CD4-positive, alpha-beta memory T cell (primary cell): ENCODE measurements at regions not wholly inside any gene's neighbourhood (a gene's known extent, or its start where the extent isn't known, plus 50 kb on each side); places are given as distances from the start of the nearest gene placed in this dataset.
A peak's percentile ranks its signal among the peaks of the same experiment; 100 is the strongest.

Experiments used
- CTCF ChIA-PET: fragments of 350-600 bp; sonication (Branson Sonifier 250); formaldehyde crosslinking; loops from one replicate; lab custom pipeline; 2021; ENCODE audit warnings: inconsistent platforms; ENCODE audit not compliant: partially characterized antibody; lab: Charles Lee
- POLR2A ChIA-PET: fragments of 350-600 bp; sonication (Branson Sonifier 250); formaldehyde crosslinking; loops from one replicate; lab custom pipeline; 2021; ENCODE audit not compliant: partially characterized antibody; lab: Charles Lee
- DNase-seq, 5 donors: peaks; one replicate each; pipeline versions ENCODE4 v3.0.0 to v3.0.0-alpha.2; 2020 to 2022; ENCODE audit warnings: mixed read lengths in 1 of 5
- H3K27ac ChIP-seq: one replicate; pipeline ENCODE4 v1.7.0; 2013; ENCODE audit warnings: low read depth, low read length
- H3K27me3 ChIP-seq: 2 replicates; pipeline ENCODE4 v1.7.0; 2013; ENCODE audit warnings: mild to moderate bottlenecking, low read length, moderate library complexity; ENCODE audit not compliant: insufficient read depth
- H3K36me3 ChIP-seq: 2 replicates; pipeline ENCODE4 v1.7.0; 2013; ENCODE audit warnings: mild to moderate bottlenecking, low read length, moderate library complexity; ENCODE audit not compliant: insufficient read depth
- H3K4me1 ChIP-seq: 2 replicates; pipeline ENCODE4 v1.7.0; 2013; ENCODE audit warnings: mild to moderate bottlenecking, low read length, moderate library complexity; ENCODE audit not compliant: insufficient read depth
- H3K4me3 ChIP-seq, 2 donors: one replicate each; pipeline ENCODE4 v1.7.0; 2013; ENCODE audit warnings: low read length in 2 of 2, mild to moderate bottlenecking in 1 of 2
- H3K9me3 ChIP-seq, 2 donors: one replicate each; pipeline ENCODE4 v1.7.0; 2013; ENCODE audit warnings: low read length in 2 of 2, control low read depth in 1 of 2; ENCODE audit not compliant: control insufficient read depth in 1 of 2
- H3K27ac Mint-ChIP-seq, 7 donors: one replicate each; pipeline ENCODE4 v1.8.0; 2020 to 2021; ENCODE audit warnings: mixed read lengths in 7 of 7, mild to moderate bottlenecking in 6 of 7, inconsistent platforms in 3 of 7, moderate library complexity in 3 of 7
- H3K27me3 Mint-ChIP-seq, 2 donors: one replicate each; pipeline ENCODE4 v1.8.0; 2020 to 2021; ENCODE audit warnings: mixed read lengths in 2 of 2
- H3K36me3 Mint-ChIP-seq, 2 donors: one replicate each; pipeline ENCODE4 v1.8.0; 2020 to 2021; ENCODE audit warnings: mixed read lengths in 2 of 2, inconsistent platforms in 1 of 2, mild to moderate bottlenecking in 1 of 2
- H3K4me1 Mint-ChIP-seq, 4 donors: one replicate each; pipeline ENCODE4 v1.8.0; 2020 to 2021; ENCODE audit warnings: mixed read lengths in 4 of 4, mild to moderate bottlenecking in 1 of 4
- H3K4me3 Mint-ChIP-seq, 8 donors: one replicate each; pipeline ENCODE4 v1.8.0; 2020 to 2021; ENCODE audit warnings: mixed read lengths in 8 of 8, mild to moderate bottlenecking in 7 of 8, moderate library complexity in 6 of 8, inconsistent platforms in 3 of 8
- H3K9me3 Mint-ChIP-seq, 8 donors: one replicate each; pipeline ENCODE4 v1.8.0; 2020 to 2021; ENCODE audit warnings: mixed read lengths in 8 of 8, mild to moderate bottlenecking in 5 of 8, inconsistent platforms in 3 of 8, moderate library complexity in 1 of 8
- intact Hi-C: fragments of 100-400 bp; cut with micrococcal nuclease; formaldehyde crosslinking; loops from one replicate; pipeline ENCODE4 v1.15.1; 2023

GRCh38 chr11:30653606-30654005 lies 67.5 kb upstream of the MPPED2 start:
- Histone ChIP-seq H3K4me3 (no peak overlapping the region), H3K27ac (no peak overlapping the region), H3K9me3 (no peaks in the 10 kb centered on the region), H3K36me3 (no peaks in the 10 kb centered on the region), H3K27me3 (no peaks in the 10 kb centered on the region), H3K4me1 (no peaks in the 10 kb centered on the region)
- ChIA-PET CTCF (no interaction called here), POLR2A (no interaction called here)
- H3K9me3 Mint-ChIP-seq: peaks cover 0 to 7% (median 2%) of the 10 kb centered on the region in 8 donors
- no peaks in the 10 kb centered on the region for H3K27me3 Mint-ChIP-seq
- intact Hi-C loops: no loop called here
- no peak overlapping the region for H3K27ac Mint-ChIP-seq
- H3K4me3 Mint-ChIP-seq: no peak overlapping the region
- no peak for DNase-seq
- H3K4me1 Mint-ChIP-seq: no peaks in the 10 kb centered on the region
- no peaks in the 10 kb centered on the region for H3K36me3 Mint-ChIP-seq

- Histone ChIP-seq H3K36me3 (no peaks in the 10 kb centered on the region), H3K4me3 (no peak overlapping the region), H3K4me1 (no peaks in the 10 kb centered on the region), H3K9me3 (no peaks in the 10 kb centered on the region), H3K27ac (no peak overlapping the region), H3K27me3 (no peaks in the 10 kb centered on the region)
- intact Hi-C loops: no loop called here
- H3K4me1 Mint-ChIP-seq: no peaks in the 10 kb centered on the region
- no peaks in the 10 kb centered on the region for H3K36me3 Mint-ChIP-seq
- H3K27ac Mint-ChIP-seq: peak overlapping the region in 1 of 7 donors; percentile 1
- CTCF ChIA-PET: no interaction called here
- H3K4me3 Mint-ChIP-seq: no peak overlapping the region
- no peak for DNase-seq
- peaks cover 0 to 7% (median 2%) of the 10 kb centered on the region in 8 donors for H3K9me3 Mint-ChIP-seq
- H3K27me3 Mint-ChIP-seq: no peaks in the 10 kb centered on the region
- POLR2A ChIA-PET: no interaction called here
These were observed 66.6 kb upstream of the MPPED2 start for GRCh38 chr11:30652801-30653200.

- intact Hi-C loops: no loop called here
- CTCF ChIA-PET: no interaction called here
- DNase-seq: no peak
- Histone ChIP-seq H3K27me3 (no peaks in the 10 kb centered on the region), H3K4me3 (no peak overlapping the region), H3K27ac (no peak overlapping the region), H3K36me3 (no peaks in the 10 kb centered on the region), H3K9me3 (no peaks in the 10 kb centered on the region), H3K4me1 (no peaks in the 10 kb centered on the region)
- Mint-ChIP-seq H3K27ac (no peak overlapping the region), H3K36me3 (no peaks in the 10 kb centered on the region), H3K27me3 (no peaks in the 10 kb centered on the region), H3K9me3 (peaks cover 0 to 4% (median 3%) of the 10 kb centered on the region in 8 donors), H3K4me1 (no peaks in the 10 kb centered on the region), H3K4me3 (no peak overlapping the region)
- POLR2A ChIA-PET: no interaction called here
These were observed 64.1 kb upstream of the MPPED2 start for GRCh38 chr11:30650266-30650665.
